NCI-H69 (cell line): ENCODE measurements at regions not wholly inside any gene's neighbourhood (a gene's known extent, or its start where the extent isn't known, plus 50 kb on each side); places are given as distances from the start of the nearest gene placed in this dataset.
A peak's percentile ranks its signal among the peaks of the same experiment; 100 is the strongest.

ENCODE experiments used
- DNase-seq: peaks from one replicate; lab custom pipeline; 2025; lab: John Stamatoyannopoulos, UW

DNA sequence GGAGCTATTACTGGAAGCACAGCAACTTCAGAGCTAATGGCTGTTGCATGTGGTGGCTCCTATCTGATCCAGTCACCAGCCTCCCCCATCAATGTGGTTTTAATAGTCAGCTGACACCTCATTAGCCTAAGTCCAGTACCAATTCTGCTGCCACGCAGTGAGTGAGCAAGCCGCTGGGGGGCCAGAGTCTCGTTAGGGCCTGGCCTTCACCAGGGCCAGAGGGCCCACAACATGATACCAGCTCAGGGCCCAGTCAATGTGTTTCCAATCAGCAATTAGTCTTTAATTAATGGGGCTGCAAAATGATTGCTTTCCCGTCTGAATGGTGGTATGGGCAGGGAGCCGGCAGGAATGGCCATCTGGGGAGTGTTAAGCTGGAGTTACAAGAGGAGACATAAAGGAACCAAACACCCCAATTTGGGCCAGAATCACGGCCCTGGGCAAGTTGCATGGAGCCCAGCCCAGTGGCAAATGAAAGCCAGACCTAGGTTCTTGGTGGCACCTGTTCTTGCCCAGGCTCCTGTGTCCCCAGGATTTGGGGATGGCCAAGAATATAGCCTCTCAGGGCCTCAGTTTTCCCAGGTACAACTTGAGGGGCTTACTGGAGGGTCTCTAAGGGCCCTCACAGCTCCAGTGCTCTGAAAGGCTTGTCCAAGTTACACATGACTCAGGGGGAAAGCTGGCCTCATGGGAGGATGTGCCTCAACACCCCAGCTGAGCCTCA lies 119.2 kb downstream of the EFNB1 start:
- no peak for DNase-seq

- peak; percentile 47 for DNase-seq
Measured at GRCh38 chrX:68945603-68946228, 116.9 kb downstream of the EFNB1 start.

- DNase-seq: no peak
Measured at GRCh38 chrX:68945081-68945602, 116.3 kb downstream of the EFNB1 start.

- DNase-seq: no peak
Measured at GRCh38 chrX:68944211-68944610, 115.4 kb downstream of the EFNB1 start.

DNA sequence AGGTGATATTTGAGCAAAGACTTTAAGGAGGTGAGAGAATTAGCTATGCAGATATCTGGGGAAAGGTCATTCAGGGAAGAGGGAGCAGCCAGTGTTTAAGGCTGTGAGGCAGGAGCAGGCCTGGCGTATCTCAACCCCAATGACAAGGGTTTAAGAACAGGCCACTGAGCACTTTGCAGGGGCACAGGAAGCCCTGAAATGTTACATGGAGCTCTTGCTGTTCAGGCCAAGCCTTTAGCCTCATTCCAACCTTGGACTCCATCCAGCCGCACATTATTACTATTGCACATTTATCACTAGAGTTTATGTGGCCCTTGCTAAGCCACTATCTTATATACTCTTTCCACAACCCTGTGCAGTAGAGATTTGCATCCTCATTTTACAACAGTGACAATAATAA lies 114.0 kb downstream of the EFNB1 start:
- no peak for DNase-seq

- peak; percentile 74 for DNase-seq
Measured at GRCh38 chrX:68942104-68942503, 113.3 kb downstream of the EFNB1 start.

DNA sequence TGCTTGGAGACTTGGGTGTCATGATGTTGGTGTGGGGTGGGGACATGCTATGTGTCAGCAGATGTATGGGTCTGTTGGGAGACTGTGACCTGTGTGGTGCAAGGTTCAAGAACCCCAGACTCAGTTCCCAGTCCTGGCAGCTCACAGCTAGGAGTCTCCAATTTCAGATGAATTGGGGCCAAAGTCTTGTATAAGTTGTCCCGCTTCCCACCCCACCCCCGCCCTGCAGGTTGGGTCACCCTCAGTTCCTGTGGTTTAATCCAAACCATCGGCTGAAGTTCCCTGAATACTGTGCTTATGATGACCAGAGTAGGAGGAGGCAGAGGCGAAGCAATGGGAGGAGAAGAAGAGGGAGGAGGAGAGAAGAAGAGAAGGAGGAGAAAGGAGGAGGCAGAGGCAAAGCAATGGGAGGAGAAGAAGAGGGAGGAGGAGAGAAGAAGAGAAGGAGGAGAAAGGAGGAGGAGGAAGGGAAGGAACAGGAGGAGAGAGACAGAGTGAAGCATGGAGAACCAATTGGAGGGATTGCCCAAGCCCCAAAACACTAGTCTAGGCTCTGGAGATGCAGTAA lies 112.6 kb downstream of the EFNB1 start:
- DNase-seq: no peak

- no peak for DNase-seq
Measured at GRCh38 chrX:68940601-68941000, 111.8 kb downstream of the EFNB1 start.

- no peak for DNase-seq
Measured at GRCh38 chrX:68939868-68940267, 111.0 kb downstream of the EFNB1 start.

GRCh38 chrX:68938244-68939004 lies 109.6 kb downstream of the EFNB1 start:
- DNase-seq: peak; percentile 6

GRCh38 chrX:68937581-68937980 lies 108.8 kb downstream of the EFNB1 start:
- DNase-seq: no peak

DNA sequence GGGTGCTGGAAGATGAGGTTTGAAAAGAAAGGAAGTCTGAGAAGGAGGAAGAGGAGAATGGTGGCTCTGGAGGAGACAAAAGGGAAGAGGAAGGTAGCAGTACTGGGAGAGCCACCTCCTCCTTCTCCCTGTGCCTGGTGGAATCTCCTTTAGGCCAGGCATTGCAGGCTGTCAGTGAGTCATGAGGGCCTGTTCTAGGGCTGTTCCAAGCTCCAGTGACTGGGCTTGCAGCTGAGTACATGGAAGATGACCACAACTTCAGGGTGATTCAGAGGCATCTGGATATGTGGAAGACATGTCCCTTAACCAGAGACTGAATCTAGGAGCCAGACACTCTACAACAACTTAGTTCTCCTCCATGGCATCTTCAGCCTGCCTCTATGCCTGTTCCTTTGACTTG lies 107.8 kb downstream of the EFNB1 start:
- no peak for DNase-seq

- DNase-seq: peak; percentile 33
Measured at GRCh38 chrX:68936126-68936525, 107.3 kb downstream of the EFNB1 start.

- peak; percentile 9 for DNase-seq
Measured at GRCh38 chrX:68935362-68935761, 106.5 kb downstream of the EFNB1 start.

DNA sequence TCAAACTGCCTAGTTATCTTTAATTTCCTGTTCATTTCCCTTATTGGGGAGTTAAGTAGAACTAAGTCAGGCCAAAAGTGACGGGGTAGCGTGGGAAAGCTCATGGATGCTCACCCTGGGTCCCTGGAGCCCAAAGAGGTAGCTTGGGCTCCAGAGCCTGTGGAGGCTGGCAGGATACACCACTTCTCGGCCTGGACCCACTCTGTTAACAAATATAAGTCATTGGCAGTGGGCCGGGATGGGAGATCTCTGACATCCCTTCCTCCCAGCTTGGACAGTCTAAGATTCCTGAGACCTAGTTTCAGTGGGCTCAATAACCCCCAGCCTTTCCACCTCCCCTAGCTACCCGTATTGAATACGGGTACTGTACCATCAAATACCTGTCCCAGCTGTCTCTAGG lies 106.1 kb downstream of the EFNB1 start:
- DNase-seq: no peak

DNA sequence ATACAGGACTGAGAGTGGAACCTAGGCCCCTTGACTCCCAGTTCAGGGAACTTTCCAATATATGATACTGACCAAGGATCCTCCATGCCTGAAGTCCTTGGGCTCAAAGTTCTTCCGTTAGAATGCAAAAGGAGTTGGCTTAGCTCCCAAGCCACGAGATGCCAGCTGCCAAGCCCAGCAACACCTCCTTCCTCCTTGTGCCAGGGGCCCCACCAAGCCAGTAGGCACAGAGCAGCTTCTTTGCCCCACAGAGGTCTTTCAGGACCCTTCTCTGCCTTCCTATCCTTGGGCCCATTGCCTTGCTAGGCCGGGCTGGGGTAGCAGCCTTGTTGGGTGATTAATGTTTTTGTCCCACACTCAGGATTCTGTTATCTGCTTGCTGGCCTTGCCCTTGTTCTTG lies 105.6 kb downstream of the EFNB1 start:
- DNase-seq: no peak

DNA sequence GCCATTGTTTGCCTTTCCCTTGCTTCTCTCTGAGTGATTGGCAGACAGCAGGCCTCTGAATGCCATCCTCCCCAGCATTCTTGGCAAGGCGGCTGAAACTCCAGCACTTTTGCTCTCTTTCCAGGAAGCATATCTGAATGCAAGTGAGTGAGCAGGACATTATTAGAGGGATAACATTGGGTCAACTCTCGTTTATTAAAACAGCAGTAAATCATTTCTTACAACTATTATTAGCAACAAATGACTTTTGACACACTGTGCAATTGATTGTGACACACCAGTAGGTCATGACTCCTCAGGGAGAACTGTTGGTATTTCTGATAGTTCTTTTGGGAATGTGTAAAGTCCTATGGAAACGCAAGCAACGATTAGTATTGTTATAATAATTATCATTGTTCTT lies 103.8 kb downstream of the EFNB1 start:
- DNase-seq: no peak

DNA sequence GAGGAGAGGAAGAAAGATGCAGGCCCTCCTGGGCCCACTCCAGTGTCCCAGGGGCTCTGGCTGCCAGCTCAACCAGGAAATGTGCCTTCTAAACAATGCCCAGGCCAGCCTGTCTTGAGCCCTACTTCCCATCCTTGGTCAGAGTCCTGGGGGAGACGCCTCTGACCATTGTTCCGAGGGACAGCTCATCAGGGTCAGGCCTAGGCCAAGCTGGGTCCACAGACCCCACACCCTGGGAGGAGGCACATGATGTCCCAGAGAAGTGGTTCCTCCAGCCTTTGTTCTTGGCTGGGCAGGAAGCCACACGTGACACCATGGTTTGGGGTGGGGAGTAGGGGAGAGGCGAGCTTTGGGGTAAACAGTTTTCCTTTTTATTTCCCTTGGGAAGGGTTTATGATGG lies 102.5 kb downstream of the EFNB1 start:
- no peak for DNase-seq

DNA sequence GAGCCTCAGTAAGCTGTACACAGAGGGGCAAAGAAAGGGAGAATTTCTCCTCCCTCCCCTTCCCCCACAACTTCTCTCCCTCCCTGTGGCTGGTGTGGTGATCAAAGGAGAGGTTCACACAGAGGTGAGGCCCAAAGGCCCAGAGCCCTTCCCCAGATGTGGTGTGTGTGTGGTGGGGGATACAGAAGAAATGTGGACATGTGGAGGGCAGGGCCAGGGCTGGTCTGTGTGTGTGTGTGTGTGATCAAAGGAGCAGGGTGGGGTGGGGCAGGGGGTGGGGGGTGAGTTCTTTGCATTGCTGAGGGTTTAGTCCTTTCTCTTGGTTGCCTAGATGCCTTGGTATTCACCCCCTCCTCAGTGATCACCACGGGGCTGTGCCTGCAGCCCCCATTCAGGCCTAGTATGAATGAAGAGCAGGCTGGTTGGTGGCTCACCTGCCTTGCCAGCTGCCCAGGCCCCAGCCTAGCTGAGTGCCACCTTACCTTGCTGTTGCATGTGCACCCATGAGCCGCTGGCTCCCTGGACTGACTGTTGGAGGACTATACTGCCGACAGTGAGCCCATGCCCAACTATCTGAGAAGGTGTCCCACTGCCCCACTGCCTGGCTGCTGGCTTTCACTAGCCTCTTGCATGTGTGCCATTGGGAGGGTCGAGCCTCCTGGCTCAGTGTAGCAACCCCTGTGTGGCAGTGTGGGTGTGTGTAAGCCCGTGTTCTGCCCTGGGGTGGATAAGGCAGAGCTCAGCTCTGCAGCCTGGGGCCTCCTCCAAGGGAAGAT lies 101.9 kb downstream of the EFNB1 start:
- DNase-seq: no peak

- peak; percentile 25 for DNase-seq
Measured at GRCh38 chrX:68929332-68930150, 100.7 kb downstream of the EFNB1 start.

DNA sequence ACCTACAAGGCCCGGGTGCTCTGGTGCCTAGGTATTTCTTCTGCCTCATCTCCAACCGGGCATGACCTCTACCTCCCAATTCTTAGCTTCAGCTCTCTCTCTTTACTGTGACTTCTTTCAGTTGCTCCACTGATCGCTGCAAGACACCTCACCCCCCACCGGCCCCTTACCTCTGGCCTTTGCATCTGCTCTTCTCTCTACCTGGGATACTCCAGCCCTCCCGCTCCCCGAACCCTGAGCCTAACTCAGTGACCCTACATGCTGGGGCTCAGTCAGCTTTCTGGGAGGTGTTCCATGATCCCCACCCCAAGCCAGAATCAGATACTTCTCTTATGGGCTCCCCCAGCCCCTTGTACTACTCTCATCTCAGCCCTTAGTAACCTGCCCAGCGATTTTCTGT lies 99.6 kb downstream of the EFNB1 start:
- DNase-seq: no peak
